ENCODE measurements at regions not wholly inside any gene's neighbourhood (a gene's known extent, or its start where the extent isn't known, plus 50 kb on each side); places are given as distances from the start of the nearest gene placed in this dataset.

GRCh38 chr2:117064021-117064420, 750.5 kb upstream of the DDX18 start:
- TF ChIP-seq CTCF (IDR thresholded peaks at IDR 0.05) (no peak), POLR2AphosphoS5 (IDR thresholded peaks at IDR 0.05) (no peak)

All from gastroesophageal sphincter (tissue), 3 donors.